Smooth muscle cell (in vitro differentiated cells): ENCODE measurements at regions not wholly inside any gene's neighbourhood (a gene's known extent, or its start where the extent isn't known, plus 50 kb on each side); places are given as distances from the start of the nearest gene placed in this dataset.

Source experiments
- DNase-seq: peaks from one replicate; lab custom pipeline; 2025; ENCODE audit not compliant: unreplicated experiment; lab: John Stamatoyannopoulos, UW
- H2AFZ ChIP-seq: fragments of 200-600 bp; sonication (generic); 2 replicates; pipeline ENCODE4 v1.6.0; 2016; ENCODE audit warnings: antibody characterized with exemption, low read depth, mild to moderate bottlenecking
- H3F3A ChIP-seq: fragments of 200-600 bp; sonication (generic); 2 replicates; pipeline ENCODE4 v1.6.0; 2017; ENCODE audit warnings: antibody characterized with exemption, low read depth
- H3K27ac ChIP-seq: fragments of 200-600 bp; sonication (generic); 2 replicates; pipeline ENCODE4 v1.5.1; 2016; ENCODE audit warnings: low read depth, mild to moderate bottlenecking
- H3K27me3 ChIP-seq: fragments of 200-600 bp; sonication (generic); 2 replicates; pipeline ENCODE4 v1.6.1; 2016; ENCODE audit warnings: low read depth, mild to moderate bottlenecking
- H3K36me3 ChIP-seq: fragments of 200-600 bp; sonication (generic); 2 replicates; pipeline ENCODE4 v1.5.1; 2016; ENCODE audit warnings: low read depth
- H3K4me1 ChIP-seq: fragments of 200-600 bp; sonication (generic); 2 replicates; pipeline ENCODE4 v1.5.1; 2016; ENCODE audit warnings: low read depth
- H3K4me2 ChIP-seq: fragments of 200-600 bp; sonication (generic); 2 replicates; pipeline ENCODE4 v1.6.0; 2016; ENCODE audit warnings: mild to moderate bottlenecking
- H3K4me3 ChIP-seq: fragments of 200-600 bp; sonication (generic); 2 replicates; pipeline ENCODE4 v1.5.1; 2016; ENCODE audit warnings: mild to moderate bottlenecking
- H3K79me2 ChIP-seq: fragments of 200-600 bp; sonication (generic); 2 replicates; pipeline ENCODE4 v1.6.0; 2016; ENCODE audit warnings: low read depth, mild to moderate bottlenecking
- H3K9ac ChIP-seq: fragments of 200-600 bp; sonication (generic); 2 replicates; pipeline ENCODE4 v1.6.0; 2016; ENCODE audit warnings: low read depth
- H3K9me3 ChIP-seq: fragments of 200-600 bp; sonication (generic); replicated peaks from 2 replicates; pipeline ENCODE4 v1.5.1; 2016; ENCODE audit warnings: low read depth
- H4K20me1 ChIP-seq: fragments of 200-600 bp; sonication (generic); 2 replicates; pipeline ENCODE4 v1.6.0; 2016; ENCODE audit warnings: low read depth
- WGBS: methylation state at CpG from one replicate; pipeline ENCODE4 v1.1.7; 2016; ENCODE audit warnings: low lambda C conversion rate; 5-methylcytosine and 5-hydroxymethylcytosine counted together
- TF ChIP-seq, protein P1 (sequence below): fragments of 200-600 bp; sonication (generic); IDR thresholded peaks from 2 replicates; pipeline ENCODE4 v1.5.1; 2017; ENCODE audit warnings: borderline replicate concordance, mild to moderate bottlenecking, antibody characterized with exemption; ENCODE audit not compliant: insufficient read depth, poor library complexity, severe bottlenecking

DNA sequence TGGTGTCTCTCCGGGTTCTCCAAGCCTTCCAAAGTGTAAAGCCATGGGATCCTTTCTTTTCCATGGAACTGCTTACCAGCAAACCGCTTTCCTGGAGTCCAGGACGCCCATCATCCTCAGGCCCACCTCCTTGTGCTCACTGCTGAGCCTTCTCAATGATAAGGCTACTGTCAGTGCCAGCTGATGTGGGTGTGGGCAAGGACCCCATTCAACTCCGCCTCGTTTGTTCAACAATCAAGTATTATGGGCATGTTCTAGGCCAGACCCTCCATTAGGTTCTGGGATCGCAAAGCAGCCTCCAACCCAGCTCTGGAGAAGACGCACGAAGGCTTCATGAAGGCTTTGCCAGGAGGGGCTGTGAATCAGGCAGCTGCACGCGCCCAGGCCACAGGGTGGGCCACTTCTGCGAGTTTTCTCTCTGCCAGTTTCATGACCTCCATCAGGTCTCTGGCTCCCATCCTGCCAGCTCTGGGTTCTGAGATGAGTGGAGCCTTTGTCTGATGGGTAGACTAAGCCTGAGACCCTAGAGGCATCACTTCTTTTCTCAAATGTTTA, 177.1 kb downstream of the MRPL14 start:
- no peak overlapping the region for H3K27ac ChIP-seq
- H3K79me2 ChIP-seq, result no peaks in the 10 kb centered on the region
- H3K27me3 ChIP-seq, result no peaks in the 10 kb centered on the region
- H3K36me3 ChIP-seq, result no peaks in the 10 kb centered on the region
- no peaks in the 10 kb centered on the region for H3K9me3 ChIP-seq
- H2AFZ ChIP-seq, result no peak overlapping the region
- peaks cover 8% of the 10 kb centered on the region for H3F3A ChIP-seq
- H3K9ac ChIP-seq, result no peak overlapping the region
- 97% methylated on average over 11 of the region's 11 CpGs for WGBS
- peaks cover 17% of the 10 kb centered on the region for H3K4me1 ChIP-seq
- peak overlapping the region; percentile 53 for H3K4me2 ChIP-seq
- no peak overlapping the region for H3K4me3 ChIP-seq
- DNase-seq, result no peak
- TF ChIP-seq, protein P1, sequence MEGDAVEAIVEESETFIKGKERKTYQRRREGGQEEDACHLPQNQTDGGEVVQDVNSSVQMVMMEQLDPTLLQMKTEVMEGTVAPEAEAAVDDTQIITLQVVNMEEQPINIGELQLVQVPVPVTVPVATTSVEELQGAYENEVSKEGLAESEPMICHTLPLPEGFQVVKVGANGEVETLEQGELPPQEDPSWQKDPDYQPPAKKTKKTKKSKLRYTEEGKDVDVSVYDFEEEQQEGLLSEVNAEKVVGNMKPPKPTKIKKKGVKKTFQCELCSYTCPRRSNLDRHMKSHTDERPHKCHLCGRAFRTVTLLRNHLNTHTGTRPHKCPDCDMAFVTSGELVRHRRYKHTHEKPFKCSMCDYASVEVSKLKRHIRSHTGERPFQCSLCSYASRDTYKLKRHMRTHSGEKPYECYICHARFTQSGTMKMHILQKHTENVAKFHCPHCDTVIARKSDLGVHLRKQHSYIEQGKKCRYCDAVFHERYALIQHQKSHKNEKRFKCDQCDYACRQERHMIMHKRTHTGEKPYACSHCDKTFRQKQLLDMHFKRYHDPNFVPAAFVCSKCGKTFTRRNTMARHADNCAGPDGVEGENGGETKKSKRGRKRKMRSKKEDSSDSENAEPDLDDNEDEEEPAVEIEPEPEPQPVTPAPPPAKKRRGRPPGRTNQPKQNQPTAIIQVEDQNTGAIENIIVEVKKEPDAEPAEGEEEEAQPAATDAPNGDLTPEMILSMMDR, result no peak
- no peaks in the 10 kb centered on the region for H4K20me1 ChIP-seq

DNA sequence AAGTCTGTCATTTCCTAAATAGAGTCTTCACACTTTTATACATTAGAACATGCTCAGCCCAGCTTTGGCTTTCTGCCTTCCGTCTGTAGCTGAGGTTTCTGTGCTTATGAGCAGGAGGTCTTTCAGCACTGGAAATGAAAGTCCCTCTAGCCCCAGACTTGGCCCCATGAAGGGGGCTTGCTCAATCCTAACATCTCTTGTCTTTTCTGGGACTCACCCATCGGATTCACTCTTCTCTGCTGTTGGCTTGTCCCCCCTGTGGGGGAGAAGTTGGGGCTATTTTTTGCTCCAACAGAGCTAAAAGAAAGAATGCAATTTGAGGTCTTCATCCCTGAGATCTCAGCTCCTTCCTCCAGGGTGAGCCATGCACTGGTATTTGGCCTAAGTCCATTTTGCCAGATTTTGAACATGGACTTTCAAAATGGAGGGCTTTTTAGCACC, 177.7 kb downstream of the MRPL14 start:
- Histone ChIP-seq H3K79me2 (no peaks in the 10 kb centered on the region), H3K36me3 (no peaks in the 10 kb centered on the region), H3K4me1 (peaks cover 17% of the 10 kb centered on the region), H3K27me3 (no peaks in the 10 kb centered on the region), H3K27ac (no peak overlapping the region), H3K4me2 (peak overlapping the region; percentile 53), H2AFZ (no peak overlapping the region), H3F3A (peaks cover 8% of the 10 kb centered on the region), H3K9me3 (no peaks in the 10 kb centered on the region), H4K20me1 (no peaks in the 10 kb centered on the region), H3K9ac (no peak overlapping the region), H3K4me3 (no peak overlapping the region)
- TF ChIP-seq, protein P1, result no peak
- DNase-seq, result no peak
- WGBS, result 48% methylated on average over 2 of the region's 2 CpGs

DNA sequence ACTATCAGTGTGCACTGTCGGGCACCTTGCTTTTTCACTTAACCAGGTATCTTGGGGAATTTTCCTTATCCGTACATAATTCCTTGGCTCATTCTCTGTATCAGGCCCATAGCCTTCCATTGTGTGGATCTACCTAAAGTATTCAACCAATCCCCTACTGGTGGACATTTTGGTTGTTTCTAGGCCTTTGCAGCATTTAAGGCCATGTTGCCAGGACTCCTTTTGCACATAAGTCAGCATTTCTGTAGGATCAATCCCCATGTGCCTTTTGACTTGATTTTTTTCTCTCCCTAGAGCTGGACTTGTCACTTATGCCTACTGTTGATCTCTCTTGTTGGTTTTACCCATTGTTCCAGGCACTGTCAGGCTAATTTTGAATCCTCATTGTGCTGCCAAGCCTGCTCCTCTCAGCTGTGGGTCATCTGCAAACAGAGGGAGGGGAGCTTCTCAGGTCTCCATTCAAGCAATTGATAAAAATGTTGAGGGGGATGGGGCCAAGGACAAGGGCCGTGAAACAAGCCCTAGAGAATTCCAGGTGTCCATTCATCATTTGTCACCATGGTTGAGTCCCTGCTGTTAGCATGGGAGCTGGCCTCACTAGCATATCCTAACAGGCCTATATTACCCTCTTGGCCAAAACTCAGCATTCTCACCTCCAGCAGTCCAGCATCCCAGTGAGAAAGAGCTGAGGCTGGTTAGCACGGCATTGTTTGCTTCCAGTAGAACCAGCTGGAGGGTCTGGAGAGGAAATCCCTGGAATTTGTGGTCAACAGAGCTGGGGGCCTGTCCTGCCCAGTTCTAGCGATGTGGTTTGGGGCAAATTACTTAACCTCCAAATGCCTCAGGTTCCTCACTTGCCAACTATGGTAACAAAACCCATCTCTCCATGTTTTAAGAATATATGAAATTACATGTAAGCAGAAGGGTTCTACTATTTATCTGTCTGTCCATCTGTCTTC, 178.4 kb downstream of the MRPL14 start:
- Histone ChIP-seq H3F3A (peaks cover 8% of the 10 kb centered on the region), H3K36me3 (no peaks in the 10 kb centered on the region), H3K9ac (no peak overlapping the region), H2AFZ (no peak overlapping the region), H3K79me2 (no peaks in the 10 kb centered on the region), H3K4me3 (no peak overlapping the region), H3K4me1 (peaks cover 17% of the 10 kb centered on the region), H3K27ac (no peak overlapping the region), H3K27me3 (no peaks in the 10 kb centered on the region), H3K9me3 (no peaks in the 10 kb centered on the region), H3K4me2 (peak overlapping the region; percentile 53), H4K20me1 (no peaks in the 10 kb centered on the region)
- TF ChIP-seq, protein P1, result no peak
- WGBS, result 54% methylated on average over 5 of the region's 5 CpGs
- no peak for DNase-seq
